HG03280 (cell line): ENCODE measurements at regions not wholly inside any gene's neighbourhood (a gene's known extent, or its start where the extent isn't known, plus 50 kb on each side); places are given as distances from the start of the nearest gene placed in this dataset.
"Not testable (repeated sequence)": the region's sequence is repeated elsewhere in the genome, so short reads cannot be mapped to it uniquely, and the experiment has no call there.

Experiments used
- ATAC-seq: cut with Tn5 transposase; IDR thresholded peaks from one replicate; pipeline ENCODE4 v1.9.1; 2021; ENCODE audit warnings: mild to moderate bottlenecking, moderate library complexity; ENCODE audit not compliant: unreplicated experiment

GRCh38 chr3:22856811-22857210 lies 346.3 kb upstream of the UBE2E2 start:
- ATAC-seq = no peak

- ATAC-seq = no peak
Measured at GRCh38 chr3:22858486-22858885, 344.6 kb upstream of the UBE2E2 start.

GRCh38 chr3:22859618-22860017 lies 343.5 kb upstream of the UBE2E2 start:
- ATAC-seq = no peak

GRCh38 chr3:22861426-22861825 lies 341.7 kb upstream of the UBE2E2 start:
- ATAC-seq = no peak

DNA sequence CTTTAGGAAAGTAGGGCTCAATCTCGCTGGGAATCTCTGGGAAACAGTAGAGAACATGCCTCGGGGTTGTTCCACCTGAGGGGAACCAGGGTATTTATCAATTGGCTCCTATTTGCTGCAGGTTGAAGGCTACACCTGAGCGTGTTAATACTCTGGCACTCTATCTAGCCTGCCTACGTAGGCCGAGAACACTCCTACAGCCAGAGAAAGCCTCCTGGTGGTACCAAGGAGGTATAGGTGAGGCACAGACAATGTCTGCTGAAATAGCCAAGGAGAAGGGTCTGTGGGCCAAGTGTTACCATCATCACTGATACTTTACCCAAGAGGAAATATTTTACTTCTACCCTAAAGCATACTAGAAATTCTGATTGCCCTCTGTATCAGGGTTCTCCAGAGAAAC lies 341.0 kb upstream of the UBE2E2 start:
- ATAC-seq = no peak

- ATAC-seq = not testable (repeated sequence)
Measured at GRCh38 chr3:22882834-22883233, 320.3 kb upstream of the UBE2E2 start.

DNA sequence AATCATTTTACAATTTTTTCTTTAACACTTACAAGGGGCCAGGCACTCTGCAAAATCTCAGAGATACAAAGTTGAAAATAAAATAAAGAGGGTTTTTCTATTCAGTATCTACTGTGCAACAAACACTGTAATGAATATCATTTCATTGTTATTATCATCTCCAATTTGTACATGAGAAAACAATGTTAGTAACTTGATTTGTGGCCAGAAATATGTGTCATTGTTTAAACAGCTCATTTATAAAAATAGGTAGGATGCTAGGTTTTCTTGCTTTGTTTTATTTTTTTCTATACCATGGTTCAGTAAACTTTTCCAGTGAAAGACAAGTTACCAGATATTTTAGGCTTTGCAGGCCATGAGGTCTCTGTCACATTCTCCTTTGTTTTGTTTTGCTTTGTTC lies 318.1 kb upstream of the UBE2E2 start:
- no peak for ATAC-seq

DNA sequence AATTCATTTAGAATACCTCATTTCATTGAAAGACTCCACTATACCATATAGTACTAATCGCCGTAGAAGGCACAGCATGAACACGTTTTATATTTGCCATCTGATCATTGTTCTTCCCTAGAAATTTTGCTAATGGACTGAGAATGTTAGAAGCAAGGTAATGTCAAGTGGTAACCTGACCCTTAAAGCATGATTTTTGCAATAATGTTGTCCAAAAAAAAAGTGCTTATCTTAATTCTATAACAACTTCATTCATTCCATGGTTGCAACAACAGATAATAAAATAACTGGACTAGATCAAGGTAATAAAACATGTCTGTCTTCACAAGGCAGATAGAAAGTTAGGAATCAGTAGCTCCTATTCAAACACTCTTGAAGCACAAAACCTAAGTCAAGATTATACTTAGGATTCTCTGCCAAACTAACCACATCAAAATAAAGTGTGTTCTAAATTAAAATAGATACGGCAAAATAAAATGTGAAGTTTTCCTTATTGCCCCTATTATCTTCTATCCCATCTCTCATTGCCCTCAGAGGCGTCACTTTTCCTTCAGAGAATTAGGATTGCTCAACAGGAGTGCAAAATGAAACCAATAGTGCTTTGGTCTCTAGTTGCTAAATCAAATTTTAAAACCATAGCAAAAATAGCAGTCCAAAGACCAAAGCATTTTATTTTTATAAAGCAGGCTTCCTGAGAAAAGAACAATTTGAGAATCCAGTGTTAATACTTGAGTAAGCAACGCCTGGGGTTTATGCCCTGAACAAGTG lies 317.4 kb upstream of the UBE2E2 start:
- ATAC-seq = no peak

DNA sequence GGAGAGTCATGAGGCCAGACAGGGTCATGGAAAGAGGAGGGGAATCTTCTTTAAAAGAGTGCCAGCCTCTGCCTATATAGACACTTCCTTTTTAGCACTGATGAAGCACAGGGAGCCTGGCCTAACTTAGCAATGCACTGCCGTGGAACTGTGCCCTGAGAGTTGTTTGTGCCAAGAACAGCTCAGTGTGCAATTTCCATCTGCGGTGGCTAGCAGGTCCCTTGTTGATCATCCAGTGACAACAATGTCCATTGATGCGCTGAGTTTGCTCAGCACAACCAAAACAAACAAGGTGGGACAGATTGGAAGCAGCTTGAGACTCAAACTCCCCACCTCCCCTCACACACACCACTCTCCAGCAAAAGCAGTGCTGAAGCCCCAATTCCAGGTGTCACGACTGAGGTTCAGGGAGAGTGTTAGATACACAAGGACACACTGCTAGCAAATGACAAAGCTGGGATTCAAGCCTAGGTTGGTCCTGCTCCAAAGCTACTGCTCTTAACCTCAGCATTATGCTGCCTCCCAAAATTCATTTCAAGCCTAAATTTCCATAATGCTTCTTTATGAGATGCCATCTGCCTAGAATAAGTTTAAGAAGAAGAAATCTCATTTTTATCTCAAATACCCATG lies 316.6 kb upstream of the UBE2E2 start:
- ATAC-seq = no peak

GRCh38 chr3:22887664-22888291 lies 315.3 kb upstream of the UBE2E2 start:
- ATAC-seq = peak; percentile 50

DNA sequence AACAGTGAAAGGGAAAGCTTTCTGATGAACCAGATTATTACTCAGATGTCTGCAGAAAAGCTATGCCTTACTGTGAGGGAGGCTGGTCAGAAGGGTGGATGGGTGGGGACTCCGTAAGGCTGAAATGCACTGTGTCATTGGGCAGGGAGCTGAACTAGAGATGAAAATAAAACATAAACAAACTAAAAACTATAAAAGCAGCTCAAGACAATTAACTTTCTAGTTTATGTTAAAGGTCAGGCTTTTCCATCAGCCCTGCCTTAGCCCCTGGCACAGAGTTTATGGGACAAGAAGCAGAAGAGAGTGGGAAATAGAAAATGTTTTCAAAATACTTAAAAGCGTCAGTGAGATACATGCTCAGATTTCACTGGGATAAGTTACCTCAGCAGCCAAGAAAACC lies 310.0 kb upstream of the UBE2E2 start:
- no peak for ATAC-seq

DNA sequence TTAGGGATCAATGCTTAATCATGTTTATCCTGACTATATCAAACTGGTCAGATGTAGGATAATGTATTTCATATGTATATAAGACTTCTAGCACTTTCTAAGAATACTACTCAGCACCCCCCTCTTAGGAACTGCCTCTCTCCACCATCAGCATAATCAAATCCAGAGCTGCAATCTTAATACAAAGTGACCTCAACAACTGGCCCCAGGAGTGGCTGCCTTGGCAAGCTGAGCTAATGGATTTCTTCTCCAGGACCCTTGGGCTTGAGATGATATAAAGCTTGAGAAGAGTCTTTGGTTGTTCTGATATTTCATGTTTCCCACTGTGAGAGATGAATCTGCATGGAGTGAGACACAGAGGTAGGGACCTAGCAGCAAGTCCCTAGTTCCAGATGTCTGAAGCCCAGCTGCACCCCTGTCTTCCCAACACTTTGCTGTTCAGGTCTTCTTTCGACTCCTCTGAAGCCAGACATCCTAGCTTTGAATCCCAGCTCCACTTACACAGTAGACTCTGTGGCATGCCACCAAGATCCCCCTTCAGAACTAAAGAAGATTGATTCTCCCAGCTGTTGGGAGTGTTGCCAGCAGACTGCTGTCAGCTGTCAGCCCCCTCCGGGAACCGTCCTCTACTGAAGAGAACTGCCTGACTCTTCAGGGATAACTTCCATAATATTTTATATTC lies 309.3 kb upstream of the UBE2E2 start:
- ATAC-seq = no peak

DNA sequence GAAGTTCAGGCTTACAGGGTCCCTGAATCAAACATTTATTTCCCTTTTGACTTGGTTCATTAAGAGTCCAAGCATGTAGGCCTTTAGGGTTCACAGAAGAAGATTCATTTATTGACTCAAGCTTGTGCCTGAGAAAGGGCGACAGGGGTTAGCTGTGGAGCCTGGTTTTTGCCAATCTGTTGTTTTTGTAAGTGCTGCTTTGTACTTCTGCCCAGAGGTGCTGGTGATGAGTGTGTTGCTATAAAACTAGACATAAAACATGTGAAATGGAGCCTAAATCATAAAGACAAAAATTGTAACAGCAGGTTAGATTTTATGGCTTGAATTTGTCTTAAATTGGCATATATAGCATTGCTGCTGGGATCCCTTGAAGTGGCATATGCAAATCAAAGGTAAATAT lies 308.3 kb upstream of the UBE2E2 start:
- ATAC-seq = no peak

DNA sequence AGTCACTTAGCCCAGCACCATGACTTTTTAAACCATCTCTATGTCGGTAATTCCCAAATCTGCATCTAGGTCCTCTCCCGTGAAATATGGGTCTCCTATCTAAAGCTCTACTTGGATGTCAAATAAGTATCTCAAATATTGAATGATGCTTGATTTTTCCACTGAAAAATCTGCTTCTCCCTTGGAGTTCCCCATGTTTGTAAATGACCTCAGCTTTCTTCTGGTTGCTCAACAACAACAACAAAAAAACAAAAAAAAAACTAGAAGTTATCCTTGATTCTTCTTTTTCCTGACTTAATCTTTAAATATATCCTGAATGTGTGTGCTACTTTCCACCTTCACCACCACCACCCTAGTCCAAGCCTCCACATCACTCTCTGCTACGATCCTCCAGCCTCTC lies 307.5 kb upstream of the UBE2E2 start:
- ATAC-seq = no peak

DNA sequence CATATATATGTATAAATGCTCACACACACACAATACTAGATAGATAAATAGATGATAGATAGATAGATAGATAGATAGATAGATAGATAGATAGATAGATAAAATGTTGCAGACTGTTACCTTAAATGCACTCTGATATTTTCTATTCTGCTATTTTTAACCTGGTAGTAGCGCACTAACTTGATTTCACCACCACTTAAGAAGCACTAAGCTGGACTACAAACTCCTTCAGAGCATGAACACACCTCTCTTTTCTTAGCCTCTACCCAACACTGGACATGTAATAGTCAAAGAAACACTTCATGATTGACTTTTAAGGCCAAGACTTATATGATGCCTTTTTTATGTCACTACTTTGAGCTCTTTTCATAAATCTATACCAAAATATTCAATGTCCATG lies 304.6 kb upstream of the UBE2E2 start:
- no peak for ATAC-seq

DNA sequence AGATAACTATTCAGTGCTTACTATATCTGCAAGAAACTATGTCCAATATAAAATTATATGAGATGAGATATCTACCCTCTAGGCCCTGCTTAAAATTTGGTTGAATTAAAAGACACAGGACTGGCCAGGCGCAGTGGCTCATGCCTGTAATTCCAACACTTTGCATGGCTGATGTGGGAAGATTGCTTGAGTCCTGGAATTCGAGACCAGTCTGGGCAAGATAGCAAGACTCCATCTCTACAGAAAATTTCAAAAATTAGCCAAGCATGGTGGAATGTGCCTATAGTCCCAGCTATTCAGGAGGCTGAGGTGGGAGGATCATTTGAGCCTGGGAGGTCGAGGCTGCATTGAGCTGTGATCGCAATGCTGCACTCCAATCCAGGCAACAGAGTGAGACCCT lies 303.7 kb upstream of the UBE2E2 start:
- ATAC-seq = no peak

GRCh38 chr3:22900296-22900695 lies 302.8 kb upstream of the UBE2E2 start:
- ATAC-seq = no peak

DNA sequence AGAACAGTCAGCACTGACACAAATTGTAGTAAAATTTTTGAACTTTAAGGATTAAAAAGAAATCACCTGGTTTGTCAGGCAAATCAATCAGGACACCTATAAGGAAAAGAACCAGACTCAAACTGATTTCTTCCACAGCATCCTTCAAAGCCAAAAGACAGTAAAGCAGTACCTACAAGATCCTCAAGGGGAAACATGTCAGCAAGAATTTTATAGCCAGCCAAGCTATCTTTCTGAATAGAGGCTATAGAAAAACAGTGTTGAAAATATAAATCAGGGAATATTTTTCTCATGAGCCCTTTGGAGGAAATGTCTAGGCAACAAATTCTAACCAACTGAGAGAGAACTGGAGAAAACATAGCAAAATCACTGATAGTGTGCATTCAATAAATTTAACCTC lies 301.4 kb upstream of the UBE2E2 start:
- no peak for ATAC-seq

DNA sequence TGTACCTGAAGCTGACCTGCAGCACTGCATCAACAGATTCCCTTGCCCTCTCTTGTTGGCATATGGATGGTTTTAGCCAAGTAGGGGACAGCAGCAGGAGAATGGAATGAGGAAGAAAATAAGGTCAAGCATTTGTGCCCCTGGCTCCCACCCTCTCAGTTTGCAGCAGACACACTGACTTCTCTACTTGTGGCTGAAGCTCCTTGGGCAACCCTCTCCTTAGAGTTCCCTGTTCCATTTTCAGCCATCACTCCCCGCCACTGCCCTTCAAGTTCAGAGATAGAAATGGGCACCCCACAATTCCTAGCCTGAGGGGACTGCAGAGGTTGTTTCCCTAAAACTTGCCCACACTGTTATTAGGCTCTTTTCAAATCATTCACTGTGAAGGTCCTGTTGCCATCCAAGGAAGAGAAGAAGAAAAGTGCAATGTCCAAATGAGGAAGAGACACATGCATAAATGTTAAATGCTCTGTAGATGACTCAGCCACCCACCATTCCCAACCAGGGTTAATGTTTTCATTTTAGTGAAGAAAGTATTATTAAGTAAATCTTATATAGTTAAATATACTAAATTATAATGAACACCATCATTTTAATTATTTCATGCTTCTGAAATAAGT lies 295.9 kb upstream of the UBE2E2 start:
- ATAC-seq = no peak

DNA sequence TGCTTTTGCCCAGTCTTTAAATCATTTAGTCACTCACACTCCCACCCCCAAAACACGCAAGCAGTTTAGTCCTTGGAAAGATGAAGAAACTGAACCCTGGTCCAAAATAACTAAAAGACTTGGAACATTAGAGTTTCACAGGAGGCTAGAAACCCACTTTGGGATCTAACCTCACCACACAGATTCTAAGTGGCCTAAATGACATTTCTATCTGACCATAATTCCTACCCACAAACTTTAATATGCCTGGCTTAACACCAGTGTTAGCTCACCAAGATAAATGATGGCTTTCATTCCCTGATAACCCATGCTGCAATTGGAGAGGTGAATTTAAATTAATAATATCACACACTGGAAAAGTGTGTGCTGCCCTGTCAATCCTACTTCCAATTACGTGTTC lies 295.3 kb upstream of the UBE2E2 start:
- no peak for ATAC-seq

GRCh38 chr3:22908989-22909507 lies 294.1 kb upstream of the UBE2E2 start:
- ATAC-seq = no peak
